ENCODE measurements at regions not wholly inside any gene's neighbourhood (a gene's known extent, or its start where the extent isn't known, plus 50 kb on each side); places are given as distances from the start of the nearest gene placed in this dataset.

DNA sequence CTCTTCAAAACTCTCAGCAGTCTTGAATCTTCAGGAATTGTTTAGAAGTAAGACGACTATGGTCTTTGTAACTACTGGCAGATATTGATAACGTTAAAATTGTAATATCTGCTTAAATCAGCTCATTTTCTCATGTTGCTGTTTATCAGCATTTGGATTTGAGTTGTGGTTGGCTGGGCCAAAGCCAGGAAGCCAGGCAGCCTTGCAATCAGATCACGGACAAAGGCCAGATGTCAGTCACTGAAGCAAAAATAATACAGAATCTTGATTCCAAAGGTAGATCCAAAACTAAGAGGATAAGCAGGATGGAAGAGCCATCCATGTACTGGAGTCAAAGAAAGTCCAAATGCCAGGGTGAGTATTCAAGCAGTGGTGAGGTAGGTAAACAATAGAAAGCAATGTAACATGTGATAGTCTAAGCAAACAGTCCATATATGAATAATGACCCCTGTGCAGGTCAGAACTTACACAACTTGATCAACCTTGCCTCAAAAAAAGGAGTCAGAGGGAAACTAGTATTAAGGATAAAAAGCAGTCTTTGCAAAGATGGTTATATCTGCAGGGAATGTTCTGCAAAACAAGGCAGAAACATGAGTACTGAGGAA, 95.8 kb upstream of the RAP1B start:
- no peaks in the 10 kb centered on the region for H3K9me3 ChIP-seq (ENCODE audit: low read length)
- H3K4me2 ChIP-seq (ENCODE audit: low read length) = no peak overlapping the region
- H2AFZ ChIP-seq (ENCODE audit: low read length) = no peak overlapping the region
- H3K9me2 ChIP-seq (ENCODE audit: low read depth, low read length) = no peaks in the 10 kb centered on the region
- no peak overlapping the region for H3K4me3 ChIP-seq (ENCODE audit: low read depth, low read length, poor library complexity, severe bottlenecking)
- TF ChIP-seq, protein P1, sequence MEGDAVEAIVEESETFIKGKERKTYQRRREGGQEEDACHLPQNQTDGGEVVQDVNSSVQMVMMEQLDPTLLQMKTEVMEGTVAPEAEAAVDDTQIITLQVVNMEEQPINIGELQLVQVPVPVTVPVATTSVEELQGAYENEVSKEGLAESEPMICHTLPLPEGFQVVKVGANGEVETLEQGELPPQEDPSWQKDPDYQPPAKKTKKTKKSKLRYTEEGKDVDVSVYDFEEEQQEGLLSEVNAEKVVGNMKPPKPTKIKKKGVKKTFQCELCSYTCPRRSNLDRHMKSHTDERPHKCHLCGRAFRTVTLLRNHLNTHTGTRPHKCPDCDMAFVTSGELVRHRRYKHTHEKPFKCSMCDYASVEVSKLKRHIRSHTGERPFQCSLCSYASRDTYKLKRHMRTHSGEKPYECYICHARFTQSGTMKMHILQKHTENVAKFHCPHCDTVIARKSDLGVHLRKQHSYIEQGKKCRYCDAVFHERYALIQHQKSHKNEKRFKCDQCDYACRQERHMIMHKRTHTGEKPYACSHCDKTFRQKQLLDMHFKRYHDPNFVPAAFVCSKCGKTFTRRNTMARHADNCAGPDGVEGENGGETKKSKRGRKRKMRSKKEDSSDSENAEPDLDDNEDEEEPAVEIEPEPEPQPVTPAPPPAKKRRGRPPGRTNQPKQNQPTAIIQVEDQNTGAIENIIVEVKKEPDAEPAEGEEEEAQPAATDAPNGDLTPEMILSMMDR (IDR thresholded peaks at IDR 0.05; ENCODE audit: low read length) = no peak
- TF ChIP-seq EZH2 (IDR thresholded peaks at IDR 0.05; ENCODE audit: borderline replicate concordance, low read length) = no peak
- no peaks in the 10 kb centered on the region for H3K79me2 ChIP-seq (ENCODE audit: insufficient read depth, low read length)
- no peak overlapping the region for H3K9ac ChIP-seq (ENCODE audit: low read length)
- no peaks in the 10 kb centered on the region for H3K4me1 ChIP-seq (ENCODE audit: insufficient read depth, low read length, severe bottlenecking)
- H3K36me3 ChIP-seq (ENCODE audit: insufficient read depth, low read length) = no peaks in the 10 kb centered on the region
- H4K20me1 ChIP-seq (ENCODE audit: insufficient read depth, low read length) = no peaks in the 10 kb centered on the region
- H3K27me3 ChIP-seq (ENCODE audit: insufficient read depth, low read length) = no peaks in the 10 kb centered on the region
- no peaks in the 10 kb centered on the region for H3F3A ChIP-seq (ENCODE audit: insufficient read depth, low read length)
- no peak overlapping the region for H3K27ac ChIP-seq (ENCODE audit: low read depth, low read length, poor library complexity, severe bottlenecking)

DNA sequence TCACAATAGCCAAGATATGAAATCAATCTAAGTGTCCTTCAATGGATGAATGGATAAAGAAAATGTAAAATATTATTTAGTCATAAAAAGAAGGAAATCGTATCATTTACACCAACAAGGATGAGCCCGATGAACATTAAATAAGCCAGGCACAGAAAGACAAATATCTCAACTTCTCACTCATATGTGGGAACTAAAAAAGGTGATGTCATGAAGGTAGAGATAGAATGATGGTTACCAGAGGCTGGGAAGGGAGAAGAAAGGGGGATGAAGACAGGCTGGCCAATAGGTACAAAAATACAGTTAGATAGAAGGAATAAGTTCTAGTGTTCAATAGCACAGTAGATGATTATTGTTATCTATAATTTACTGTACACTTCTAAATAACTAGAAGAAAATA, 94.9 kb upstream of the RAP1B start:
- H3K36me3 ChIP-seq (ENCODE audit: insufficient read depth, low read length) = no peaks in the 10 kb centered on the region
- no peak overlapping the region for H2AFZ ChIP-seq (ENCODE audit: low read length)
- H3K27ac ChIP-seq (ENCODE audit: low read depth, low read length, poor library complexity, severe bottlenecking) = no peak overlapping the region
- no peaks in the 10 kb centered on the region for H3F3A ChIP-seq (ENCODE audit: insufficient read depth, low read length)
- no peaks in the 10 kb centered on the region for H4K20me1 ChIP-seq (ENCODE audit: insufficient read depth, low read length)
- no peaks in the 10 kb centered on the region for H3K27me3 ChIP-seq (ENCODE audit: insufficient read depth, low read length)
- H3K4me1 ChIP-seq (ENCODE audit: insufficient read depth, low read length, severe bottlenecking) = no peaks in the 10 kb centered on the region
- H3K9ac ChIP-seq (ENCODE audit: low read length) = no peak overlapping the region
- no peaks in the 10 kb centered on the region for H3K79me2 ChIP-seq (ENCODE audit: insufficient read depth, low read length)
- TF ChIP-seq, protein P1 (IDR thresholded peaks at IDR 0.05; ENCODE audit: low read length) = no peak
- no peak for TF ChIP-seq EZH2 (IDR thresholded peaks at IDR 0.05; ENCODE audit: borderline replicate concordance, low read length)
- no peaks in the 10 kb centered on the region for H3K9me2 ChIP-seq (ENCODE audit: low read depth, low read length)
- no peak overlapping the region for H3K4me3 ChIP-seq (ENCODE audit: low read depth, low read length, poor library complexity, severe bottlenecking)
- no peak overlapping the region for H3K4me2 ChIP-seq (ENCODE audit: low read length)
- no peaks in the 10 kb centered on the region for H3K9me3 ChIP-seq (ENCODE audit: low read length)

DNA sequence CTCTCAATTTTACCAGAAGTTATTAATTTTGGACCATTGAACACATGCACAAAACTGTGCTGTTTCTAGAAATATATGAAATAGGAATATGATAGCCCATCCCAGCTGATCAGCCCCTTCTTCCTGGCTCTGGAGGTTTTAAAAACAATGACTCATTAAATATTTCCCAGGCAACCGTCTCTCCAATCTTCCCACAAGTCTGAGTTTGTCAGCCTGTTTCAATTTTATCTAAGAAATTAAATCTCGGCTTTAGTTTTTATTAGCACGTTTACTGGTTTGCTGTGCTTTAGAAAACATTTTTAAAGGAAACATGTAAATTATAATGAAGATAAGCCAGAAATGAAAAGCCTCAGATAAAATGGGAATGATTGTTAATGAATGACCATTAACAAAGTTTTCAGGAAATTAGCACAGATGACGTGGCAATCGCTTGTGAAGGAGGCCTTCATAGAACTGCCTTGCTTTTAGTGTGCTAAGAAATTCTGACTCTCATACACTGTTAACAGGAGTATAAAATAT, 89.3 kb upstream of the RAP1B start:
- Histone ChIP-seq H3K36me3 (ENCODE audit: insufficient read depth, low read length) (no peaks in the 10 kb centered on the region), H3K27ac (ENCODE audit: low read depth, low read length, poor library complexity, severe bottlenecking) (no peak overlapping the region), H3K4me1 (ENCODE audit: insufficient read depth, low read length, severe bottlenecking) (no peaks in the 10 kb centered on the region), H3K4me2 (ENCODE audit: low read length) (no peak overlapping the region), H3K79me2 (ENCODE audit: insufficient read depth, low read length) (no peaks in the 10 kb centered on the region), H2AFZ (ENCODE audit: low read length) (no peak overlapping the region), H3K4me3 (ENCODE audit: low read depth, low read length, poor library complexity, severe bottlenecking) (no peak overlapping the region), H3F3A (ENCODE audit: insufficient read depth, low read length) (no peaks in the 10 kb centered on the region), H3K9me3 (ENCODE audit: low read length) (no peaks in the 10 kb centered on the region), H4K20me1 (ENCODE audit: insufficient read depth, low read length) (no peaks in the 10 kb centered on the region), H3K27me3 (ENCODE audit: insufficient read depth, low read length) (no peaks in the 10 kb centered on the region), H3K9me2 (ENCODE audit: low read depth, low read length) (no peaks in the 10 kb centered on the region), H3K9ac (ENCODE audit: low read length) (no peak overlapping the region)
- no peak for TF ChIP-seq EZH2 (IDR thresholded peaks at IDR 0.05; ENCODE audit: borderline replicate concordance, low read length)
- TF ChIP-seq, protein P1 (IDR thresholded peaks at IDR 0.05; ENCODE audit: low read length) = no peak
